ENCODE measurements at regions not wholly inside any gene's neighbourhood (a gene's known extent, or its start where the extent isn't known, plus 50 kb on each side); places are given as distances from the start of the nearest gene placed in this dataset.

DNA sequence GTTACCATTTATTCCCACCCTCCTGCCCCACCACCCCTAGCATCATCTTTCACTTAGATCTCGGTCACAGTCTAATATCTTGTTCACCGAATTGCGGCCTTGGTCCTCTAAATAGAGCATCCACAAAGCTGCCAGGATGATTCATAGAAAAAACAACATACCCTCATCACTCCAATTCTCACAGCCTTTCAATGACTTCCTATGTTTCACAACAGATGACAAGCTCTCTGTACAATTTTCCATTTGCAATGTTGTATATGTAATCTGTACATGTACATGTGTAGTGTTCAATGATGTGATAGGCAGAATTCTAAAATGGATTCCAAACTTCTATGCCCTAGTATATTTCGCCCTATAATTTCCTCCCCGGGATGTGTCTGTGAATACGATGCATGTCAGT lies 675.6 kb upstream of the CELF4 start:
- TF ChIP-seq CTCF (IDR thresholded peaks at IDR 0.05 in 8 of 11, conservative IDR thresholded peaks at IDR 0.05 in 3 of 11) = no peak
- no peak for TF ChIP-seq POLR2AphosphoS5 (IDR thresholded peaks at IDR 0.05)
- no peak for TF ChIP-seq POLR2A (IDR thresholded peaks at IDR 0.05)
